PFSK-1 (cell line): ENCODE measurements at regions not wholly inside any gene's neighbourhood (a gene's known extent, or its start where the extent isn't known, plus 50 kb on each side); places are given as distances from the start of the nearest gene placed in this dataset.

Experiments used
- POLR2AphosphoS5 ChIP-seq: IDR thresholded peaks from 2 replicates; pipeline ENCODE4 v1.6.1; 2012; ENCODE audit warnings: low read depth, mild to moderate bottlenecking, control low read depth, low read length, moderate library complexity
- TAF1 ChIP-seq: IDR thresholded peaks from 2 replicates; pipeline ENCODE4 v1.6.1; 2012; ENCODE audit warnings: low read length, control low read depth, borderline replicate concordance; ENCODE audit not compliant: insufficient read depth
- TF ChIP-seq, protein P1 (sequence below), 2 experiments: IDR thresholded peaks; 2 replicates each; pipeline versions ENCODE4 v1.6.1 to v1.8.0; 2011 to 2012; ENCODE audit warnings: low read depth in 2 of 2, low read length in 2 of 2, control low read depth in 1 of 2, inconsistent platforms in 1 of 2, mild to moderate bottlenecking in 1 of 2, moderate library complexity in 1 of 2; ENCODE audit not compliant: insufficient read depth in 1 of 2

DNA sequence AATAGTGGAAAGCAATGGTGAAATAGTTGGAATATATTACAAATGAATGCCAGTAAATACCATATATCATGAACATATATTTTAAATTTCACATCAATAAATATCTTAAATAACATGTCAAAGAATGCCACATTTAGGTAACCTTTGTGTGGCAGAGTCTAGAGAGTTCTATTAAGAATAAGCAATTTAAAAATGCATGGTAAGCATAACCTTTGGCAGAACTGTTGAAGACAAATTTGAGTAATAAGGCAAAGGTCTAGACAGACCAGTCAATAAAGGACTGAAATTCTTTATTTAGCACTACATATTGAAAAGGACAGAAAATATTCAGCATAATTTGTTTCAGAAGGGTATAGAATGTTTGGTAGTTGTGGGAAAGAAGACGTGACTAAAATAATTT lies 1417.0 kb downstream of the SUCLG1 start:
- TF ChIP-seq, protein P1, sequence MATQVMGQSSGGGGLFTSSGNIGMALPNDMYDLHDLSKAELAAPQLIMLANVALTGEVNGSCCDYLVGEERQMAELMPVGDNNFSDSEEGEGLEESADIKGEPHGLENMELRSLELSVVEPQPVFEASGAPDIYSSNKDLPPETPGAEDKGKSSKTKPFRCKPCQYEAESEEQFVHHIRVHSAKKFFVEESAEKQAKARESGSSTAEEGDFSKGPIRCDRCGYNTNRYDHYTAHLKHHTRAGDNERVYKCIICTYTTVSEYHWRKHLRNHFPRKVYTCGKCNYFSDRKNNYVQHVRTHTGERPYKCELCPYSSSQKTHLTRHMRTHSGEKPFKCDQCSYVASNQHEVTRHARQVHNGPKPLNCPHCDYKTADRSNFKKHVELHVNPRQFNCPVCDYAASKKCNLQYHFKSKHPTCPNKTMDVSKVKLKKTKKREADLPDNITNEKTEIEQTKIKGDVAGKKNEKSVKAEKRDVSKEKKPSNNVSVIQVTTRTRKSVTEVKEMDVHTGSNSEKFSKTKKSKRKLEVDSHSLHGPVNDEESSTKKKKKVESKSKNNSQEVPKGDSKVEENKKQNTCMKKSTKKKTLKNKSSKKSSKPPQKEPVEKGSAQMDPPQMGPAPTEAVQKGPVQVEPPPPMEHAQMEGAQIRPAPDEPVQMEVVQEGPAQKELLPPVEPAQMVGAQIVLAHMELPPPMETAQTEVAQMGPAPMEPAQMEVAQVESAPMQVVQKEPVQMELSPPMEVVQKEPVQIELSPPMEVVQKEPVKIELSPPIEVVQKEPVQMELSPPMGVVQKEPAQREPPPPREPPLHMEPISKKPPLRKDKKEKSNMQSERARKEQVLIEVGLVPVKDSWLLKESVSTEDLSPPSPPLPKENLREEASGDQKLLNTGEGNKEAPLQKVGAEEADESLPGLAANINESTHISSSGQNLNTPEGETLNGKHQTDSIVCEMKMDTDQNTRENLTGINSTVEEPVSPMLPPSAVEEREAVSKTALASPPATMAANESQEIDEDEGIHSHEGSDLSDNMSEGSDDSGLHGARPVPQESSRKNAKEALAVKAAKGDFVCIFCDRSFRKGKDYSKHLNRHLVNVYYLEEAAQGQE (IDR thresholded peaks at IDR 0.05; ENCODE audit: insufficient read depth in 1 of 2, low read depth in 2 of 2, low read length in 2 of 2) = no peak
- TF ChIP-seq POLR2AphosphoS5 (no peak), TAF1 (no peak)
